Activated T-helper 1 cell treated with Interleukin-2 at 50 U/mL for 16 hours (primary cell): ENCODE measurements at regions not wholly inside any gene's neighbourhood (a gene's known extent, or its start where the extent isn't known, plus 50 kb on each side); places are given as distances from the start of the nearest gene placed in this dataset.

Source experiments
- DNase-seq: peaks from one replicate; pipeline ENCODE4 v3.0.0-alpha.2; 2020; ENCODE audit warnings: low read depth

GRCh38 chr13:99860745-99861144 lies 110.8 kb downstream of the ZIC5 start:
- DNase-seq, result no peak

DNA sequence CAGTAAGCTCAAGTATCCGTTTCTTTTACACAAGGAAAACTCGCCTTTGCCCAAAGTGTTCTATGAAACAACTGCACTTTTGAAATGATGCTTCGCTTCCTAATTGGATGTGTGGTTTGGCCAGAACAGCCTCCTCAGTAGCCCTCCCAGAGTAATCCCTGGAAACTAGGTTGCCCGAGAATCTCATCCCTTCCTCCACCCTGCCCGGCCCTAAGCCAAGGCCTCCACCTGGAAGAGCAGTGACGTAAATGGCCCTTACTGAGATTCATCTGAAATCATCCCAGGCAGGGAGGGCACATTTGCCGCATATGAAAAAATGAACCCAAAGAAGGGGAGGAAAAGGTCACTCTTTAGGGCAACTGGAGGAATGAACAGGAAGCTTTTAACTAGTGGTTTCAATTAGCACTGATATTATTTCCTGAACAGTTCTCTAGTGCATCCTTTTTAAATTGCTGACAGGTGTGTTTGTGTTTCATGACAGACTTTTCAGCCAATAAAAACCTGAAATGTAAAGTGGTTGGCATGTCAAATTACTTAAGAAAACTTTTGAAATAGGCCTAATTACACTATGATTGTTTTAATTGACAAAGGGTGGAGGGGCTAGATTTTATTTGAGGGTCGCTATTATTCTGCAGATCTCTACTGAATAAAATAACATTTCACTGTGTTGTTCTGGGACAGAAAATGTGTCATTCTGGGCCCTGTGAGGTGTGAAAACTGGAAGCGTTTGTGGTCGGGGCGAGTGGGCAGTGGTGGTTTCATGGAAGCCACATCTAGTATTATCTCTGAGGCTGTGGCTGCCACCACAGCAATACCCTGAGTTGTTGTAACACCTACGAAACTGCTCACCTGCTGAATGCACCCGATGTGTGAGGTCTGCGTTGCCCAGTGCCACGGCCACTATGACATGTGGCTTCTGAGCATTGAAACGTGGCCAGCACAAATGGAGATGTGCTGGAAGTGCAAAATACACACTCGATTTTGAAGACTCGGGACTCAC lies 112.1 kb downstream of the ZIC5 start:
- no peak for DNase-seq

- no peak for DNase-seq
Observed at GRCh38 chr13:99857738-99858137, 113.8 kb downstream of the ZIC5 start.

- no peak for DNase-seq
Observed at GRCh38 chr13:99855526-99856420, 115.8 kb downstream of the ZIC5 start.

DNA sequence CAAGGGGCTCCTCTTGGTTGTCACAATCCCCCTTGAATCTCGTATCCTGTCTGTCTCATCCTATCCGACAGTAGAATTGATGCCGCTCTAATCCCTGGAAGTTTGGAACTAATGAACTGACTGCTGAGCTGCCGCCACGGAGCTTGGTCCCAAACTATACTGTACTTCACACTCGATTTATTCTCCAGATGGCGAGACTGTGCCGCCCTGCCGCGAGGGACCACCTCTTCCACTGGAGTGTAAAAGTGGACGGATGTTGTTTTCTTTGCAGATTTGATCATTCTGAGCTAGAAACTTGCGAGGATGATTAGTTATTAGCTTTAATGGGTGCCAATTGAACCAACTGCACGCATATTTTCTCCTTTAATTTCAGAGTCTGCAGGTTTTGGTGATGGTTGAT lies 117.2 kb downstream of the ZIC5 start:
- DNase-seq, result no peak

DNA sequence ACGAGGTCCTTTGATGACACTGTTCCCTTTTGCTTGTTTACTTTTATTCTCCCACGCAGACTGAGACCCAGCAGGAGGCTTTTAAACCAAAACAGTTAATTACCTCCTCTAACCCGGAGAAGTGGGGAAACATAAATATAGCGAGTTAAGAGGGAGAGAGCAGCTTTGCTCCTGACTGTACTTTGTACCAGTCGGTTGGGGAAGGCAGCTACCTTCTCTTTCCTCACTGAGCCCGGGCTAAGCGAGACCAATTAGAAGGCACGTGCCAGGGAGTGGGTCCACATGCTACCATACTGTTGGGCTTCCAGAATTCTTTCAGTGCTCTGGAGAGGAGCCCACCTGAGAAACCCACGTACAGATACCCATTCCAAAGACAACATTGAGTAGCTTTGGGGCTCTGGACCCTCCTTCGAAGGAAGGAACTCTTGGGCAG lies 124.2 kb downstream of the ZIC5 start:
- no peak for DNase-seq

DNA sequence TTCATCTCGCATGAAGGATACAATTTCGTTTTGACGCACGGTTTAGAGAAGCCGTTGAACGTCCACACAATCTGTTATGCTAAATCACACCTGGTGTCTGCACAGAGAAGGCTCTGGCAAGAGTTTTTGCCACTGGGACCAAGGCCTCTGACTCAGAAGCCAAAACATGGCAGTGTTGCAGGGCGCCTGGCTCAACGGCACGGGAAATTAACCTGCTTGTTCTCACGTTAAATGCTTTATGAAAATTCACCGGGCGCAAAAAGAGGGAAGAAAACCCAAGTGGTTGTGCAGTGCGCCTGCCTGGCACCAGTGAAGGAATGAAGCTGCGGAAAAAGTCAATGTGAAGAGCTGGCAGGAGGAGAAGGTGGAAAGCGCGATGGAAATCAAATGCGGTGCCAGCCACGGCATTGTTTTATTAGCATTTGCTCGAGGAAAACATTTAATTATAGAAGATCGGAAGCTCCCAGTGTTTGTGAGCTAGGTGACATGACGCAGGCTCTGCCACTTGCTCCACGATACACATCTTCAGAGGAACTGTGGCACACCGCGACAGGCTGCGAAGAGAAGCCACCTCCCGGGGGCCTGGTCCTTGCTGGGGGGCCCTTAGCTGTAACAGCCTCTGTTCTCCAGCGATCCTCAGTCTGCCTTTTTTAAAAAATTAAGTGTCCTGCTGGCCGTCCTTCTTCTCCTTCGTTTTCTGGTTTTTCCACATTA lies 126.2 kb downstream of the ZIC5 start:
- DNase-seq, result no peak

DNA sequence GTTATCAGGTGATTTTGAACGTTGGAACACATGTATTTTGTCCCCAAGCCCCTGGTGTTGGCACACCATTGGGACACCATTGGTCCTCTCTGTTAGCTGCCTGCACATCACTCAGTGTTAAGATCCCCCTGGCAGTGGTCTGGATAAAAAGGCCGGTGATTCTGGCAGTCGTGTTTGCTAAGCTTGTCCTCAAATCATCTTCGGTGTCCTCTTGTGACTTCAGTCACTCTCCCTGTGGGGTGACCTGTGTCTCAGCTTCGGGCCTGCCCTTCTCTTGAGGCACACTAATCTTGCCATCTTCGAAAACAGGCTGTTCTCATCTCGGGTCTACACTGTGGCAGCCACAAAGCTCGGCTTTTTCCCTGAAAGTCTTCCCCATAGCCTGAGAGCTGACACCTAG lies 127.1 kb downstream of the ZIC5 start:
- no peak for DNase-seq

DNA sequence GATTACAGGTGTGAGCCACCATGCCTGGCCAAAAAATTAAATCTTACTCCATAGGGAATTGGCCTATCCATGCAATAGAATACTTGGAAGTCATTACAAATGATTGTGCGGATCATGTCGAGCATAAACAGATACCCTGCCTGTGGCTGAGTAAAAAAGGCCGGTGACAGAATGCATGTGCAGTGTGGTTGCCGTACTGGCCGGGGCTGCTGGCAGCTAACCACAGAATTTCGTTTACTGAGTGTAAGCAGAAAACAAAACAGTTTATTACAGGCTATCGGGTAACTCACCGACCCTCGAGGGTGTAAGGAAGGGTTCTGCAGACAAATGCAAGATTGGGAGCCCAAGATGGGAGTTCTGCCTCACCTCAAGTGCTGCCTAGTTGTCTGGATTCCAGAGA lies 127.7 kb downstream of the ZIC5 start:
- DNase-seq, result no peak

GRCh38 chr13:99842405-99842804 lies 129.2 kb downstream of the ZIC5 start:
- no peak for DNase-seq

GRCh38 chr13:99836291-99836690 lies 135.3 kb downstream of the ZIC5 start:
- DNase-seq, result no peak

- no peak for DNase-seq
Observed at GRCh38 chr13:99835442-99835841, 136.1 kb downstream of the ZIC5 start.

GRCh38 chr13:99834246-99834645 lies 137.3 kb downstream of the ZIC5 start:
- DNase-seq, result no peak

DNA sequence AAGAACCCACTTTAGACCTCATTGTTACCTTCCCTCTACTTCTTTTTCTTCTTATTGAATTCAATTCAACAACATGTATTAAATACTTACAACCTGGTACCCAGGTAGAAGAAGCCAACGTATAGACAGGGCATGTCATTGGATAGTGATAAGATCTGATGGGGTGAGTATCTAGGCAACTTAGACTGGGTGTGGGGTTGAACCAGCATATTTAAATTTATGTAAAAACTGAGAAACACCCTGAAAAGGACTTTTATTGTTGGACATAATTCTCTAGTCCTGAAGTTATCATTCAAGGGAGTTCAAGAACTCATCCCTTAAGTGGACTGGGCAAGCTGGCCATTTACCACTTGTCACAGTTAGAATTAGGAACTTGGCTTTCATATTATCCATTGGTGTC lies 139.2 kb downstream of the ZIC5 start:
- no peak for DNase-seq

- DNase-seq, result no peak
Observed at GRCh38 chr13:99830931-99831330, 140.6 kb downstream of the ZIC5 start.

DNA sequence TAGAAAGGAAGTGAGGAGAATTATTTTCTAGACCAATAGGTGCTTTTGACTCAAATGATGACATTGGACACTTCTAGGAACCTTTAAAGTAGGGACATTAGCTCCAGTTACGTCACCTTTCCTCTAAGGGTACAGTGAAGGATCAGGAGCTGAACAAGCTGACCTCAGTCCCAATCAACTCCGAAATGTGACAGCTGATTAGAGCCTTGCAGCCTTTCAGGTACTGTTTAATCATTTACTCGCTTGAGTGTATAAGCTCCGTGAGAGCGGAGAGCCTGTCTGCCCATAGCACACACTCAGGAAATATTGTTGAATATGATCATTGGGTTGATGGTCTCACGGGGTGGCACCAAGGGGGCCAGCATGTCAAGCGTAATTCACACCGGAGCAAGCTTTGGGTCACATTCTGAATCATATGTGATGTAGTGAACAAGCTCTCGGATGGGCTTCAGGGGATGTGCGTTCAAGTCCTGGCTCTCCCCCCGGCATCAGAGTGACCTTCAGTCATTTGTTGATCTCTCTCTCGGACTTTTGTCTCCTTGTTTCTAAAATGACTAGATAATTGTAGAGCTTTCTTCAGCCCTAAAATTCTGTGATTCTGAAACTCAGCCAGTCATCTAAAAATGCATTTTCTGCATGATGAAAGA lies 141.9 kb downstream of the ZIC5 start:
- DNase-seq, result no peak

- DNase-seq, result no peak
Observed at GRCh38 chr13:99829161-99829560, 142.4 kb downstream of the ZIC5 start.

GRCh38 chr13:99828735-99829134 lies 142.8 kb downstream of the ZIC5 start:
- no peak for DNase-seq

DNA sequence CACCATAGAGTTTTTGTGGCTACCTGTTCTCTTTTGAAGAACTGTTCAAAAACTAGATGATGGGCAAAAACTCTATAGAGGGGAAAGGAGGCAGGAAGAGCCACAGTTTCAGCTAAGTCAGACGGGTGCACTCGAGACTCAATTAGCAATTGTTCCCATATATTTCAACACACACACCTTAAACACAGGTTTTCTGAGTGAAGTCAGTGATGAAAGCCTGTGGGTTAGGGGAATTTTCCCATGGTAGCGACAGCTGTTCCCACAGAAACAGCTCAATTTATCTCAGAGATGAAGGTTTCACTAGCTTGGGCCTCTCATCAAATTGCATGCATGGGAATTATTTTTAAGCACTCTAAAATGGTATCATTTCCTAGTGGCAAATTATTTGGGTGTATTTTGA lies 143.4 kb downstream of the ZIC5 start:
- DNase-seq, result no peak

DNA sequence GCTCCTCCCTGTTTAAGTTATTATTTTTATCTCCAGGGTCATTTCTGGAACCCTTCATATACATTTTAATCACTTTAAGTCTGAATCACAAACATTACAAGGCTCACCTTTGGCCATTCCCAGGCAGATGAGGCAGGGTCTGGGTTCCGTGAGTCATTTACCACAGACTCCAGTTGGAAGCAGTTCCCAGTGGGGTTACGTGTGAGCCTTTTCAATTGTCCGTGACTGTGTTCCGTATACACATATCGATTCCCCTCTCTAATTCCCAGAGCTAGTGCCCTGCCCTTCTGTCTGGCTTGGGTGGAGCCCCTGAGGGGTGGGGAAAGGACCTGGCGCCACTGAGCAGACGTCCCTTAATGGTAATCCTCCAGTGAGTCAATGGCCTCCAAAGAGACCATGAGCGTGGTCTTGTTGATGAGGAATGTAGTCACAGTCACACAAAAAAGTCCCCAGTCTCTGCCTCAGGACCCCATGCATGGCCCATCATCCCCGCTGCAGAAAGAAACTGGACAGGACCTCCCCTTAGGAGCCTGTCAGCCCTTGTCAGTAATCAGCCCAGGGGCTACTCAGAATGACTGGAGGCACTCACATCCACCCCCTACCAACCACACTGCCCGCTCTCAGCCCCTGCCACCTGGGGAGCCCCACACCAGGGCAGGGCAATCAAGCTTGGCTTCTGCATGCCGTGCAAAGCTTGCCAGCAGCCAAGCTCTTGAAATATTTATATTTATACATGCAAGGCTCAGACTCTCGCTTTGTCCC lies 144.4 kb downstream of the ZIC5 start:
- DNase-seq, result no peak

DNA sequence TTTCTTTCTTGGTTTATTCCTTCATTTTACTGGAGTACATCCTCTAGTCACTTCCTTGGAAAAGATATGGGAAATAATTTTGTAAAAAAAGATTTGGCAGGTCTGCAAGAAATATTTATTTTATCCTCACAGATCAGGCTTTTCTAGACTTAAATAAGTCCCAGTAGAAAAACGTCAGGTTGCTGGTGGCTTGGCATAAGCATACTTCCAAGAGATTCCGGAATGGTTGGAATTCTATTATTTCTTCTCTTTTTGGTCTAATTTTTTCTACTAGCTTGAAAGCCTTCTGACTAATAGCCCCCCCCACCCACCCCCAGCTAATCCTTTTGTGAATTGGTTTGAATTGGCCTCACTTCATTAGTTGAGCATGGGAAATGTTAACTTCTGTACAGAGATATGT lies 147.6 kb downstream of the ZIC5 start:
- no peak for DNase-seq
